H9 (cell line): ENCODE measurements at regions not wholly inside any gene's neighbourhood (a gene's known extent, or its start where the extent isn't known, plus 50 kb on each side); places are given as distances from the start of the nearest gene placed in this dataset.

Source experiments
- DNase-seq: peaks from one replicate; pipeline ENCODE4 v3.0.0-alpha.2; 2017
- H2AFZ ChIP-seq: one replicate; pipeline ENCODE4 v1.6.1; 2013; ENCODE audit warnings: mild to moderate bottlenecking, low read length, control low read depth, moderate library complexity
- H2AK5ac ChIP-seq: 2 replicates; pipeline ENCODE4 v1.6.1; 2013; ENCODE audit warnings: low read length, control low read depth, mixed read lengths; ENCODE audit not compliant: insufficient read length
- H2BK120ac ChIP-seq: one replicate; pipeline ENCODE4 v1.6.1; 2013; ENCODE audit warnings: low read depth, mild to moderate bottlenecking, low read length, control low read depth, inconsistent platforms; ENCODE audit not compliant: poor library complexity, severe bottlenecking
- H2BK12ac ChIP-seq: 2 replicates; pipeline ENCODE4 v1.6.1; 2013; ENCODE audit warnings: low read length, control low read depth, mixed read lengths, low read depth; ENCODE audit not compliant: insufficient read length
- H2BK15ac ChIP-seq: 2 replicates; pipeline ENCODE4 v1.6.1; 2013; ENCODE audit warnings: low read depth, low read length, control low read depth
- H2BK20ac ChIP-seq: one replicate; pipeline ENCODE4 v1.6.1; 2013; ENCODE audit warnings: low read depth, mild to moderate bottlenecking, low read length, control low read depth, inconsistent platforms; ENCODE audit not compliant: poor library complexity, severe bottlenecking
- H2BK5ac ChIP-seq: 2 replicates; pipeline ENCODE4 v1.6.1; 2013; ENCODE audit warnings: low read length, control low read depth, mixed read lengths; ENCODE audit not compliant: insufficient read length
- H3K14ac ChIP-seq: 2 replicates; pipeline ENCODE4 v1.6.1; 2013; ENCODE audit warnings: low read length, control low read depth; ENCODE audit not compliant: insufficient read depth
- H3K18ac ChIP-seq: 2 replicates; pipeline ENCODE4 v1.6.1; 2013; ENCODE audit warnings: low read depth, mild to moderate bottlenecking, mixed read lengths, low read length, control low read depth; ENCODE audit not compliant: insufficient read length
- H3K23ac ChIP-seq: 2 replicates; pipeline ENCODE4 v1.6.1; 2013; ENCODE audit warnings: low read length, control low read depth, mixed read lengths, low read depth; ENCODE audit not compliant: insufficient read length
- H3K23me2 ChIP-seq: 2 replicates; pipeline ENCODE4 v1.6.1; 2013; ENCODE audit warnings: low read depth, mild to moderate bottlenecking, mixed read lengths, low read length, control low read depth; ENCODE audit not compliant: insufficient read length, poor library complexity, severe bottlenecking
- H3K27ac ChIP-seq: 2 replicates; pipeline ENCODE4 v1.5.1; 2013; ENCODE audit warnings: low read length, control low read depth, mixed read lengths, low read depth; ENCODE audit not compliant: insufficient read length
- H3K27me3 ChIP-seq: 2 replicates; pipeline ENCODE4 v1.6.1; 2013; ENCODE audit warnings: low read length, control low read depth, inconsistent platforms; ENCODE audit not compliant: insufficient read depth
- H3K4ac ChIP-seq: 2 replicates; pipeline ENCODE4 v1.6.1; 2013; ENCODE audit warnings: low read depth, mild to moderate bottlenecking, control low read depth, inconsistent platforms, low read length, moderate library complexity
- H3K4me1 ChIP-seq: 2 replicates; pipeline ENCODE4 v1.6.1; 2013; ENCODE audit warnings: low read length, control low read depth, inconsistent platforms; ENCODE audit not compliant: insufficient read depth
- H3K4me2 ChIP-seq: 2 replicates; pipeline ENCODE4 v1.6.1; 2013; ENCODE audit warnings: low read length, control low read depth, mixed read lengths; ENCODE audit not compliant: insufficient read length, insufficient read depth
- H3K56ac ChIP-seq: 2 replicates; pipeline ENCODE4 v1.6.1; 2013; ENCODE audit warnings: low read depth, mild to moderate bottlenecking, mixed read lengths, low read length, control low read depth; ENCODE audit not compliant: insufficient read length
- H3K79me1 ChIP-seq: 2 replicates; pipeline ENCODE4 v1.6.1; 2013; ENCODE audit warnings: low read depth, mild to moderate bottlenecking, moderate library complexity, low read length, control low read depth, inconsistent platforms; ENCODE audit not compliant: insufficient read depth, poor library complexity, severe bottlenecking
- H3K79me2 ChIP-seq: 2 replicates; pipeline ENCODE4 v1.6.1; 2013; ENCODE audit warnings: low read length, control low read depth, inconsistent platforms; ENCODE audit not compliant: insufficient read depth
- H3K9ac ChIP-seq: 2 replicates; pipeline ENCODE4 v1.6.1; 2013; ENCODE audit warnings: low read length, control low read depth, mixed read lengths; ENCODE audit not compliant: insufficient read length; ENCODE audit errors: extremely low read depth
- H3K9me3 ChIP-seq: one replicate; pipeline ENCODE4 v1.6.1; 2013; ENCODE audit warnings: low read depth, low read length, inconsistent platforms; ENCODE audit not compliant: control insufficient read depth
- H3T11ph ChIP-seq: one replicate; pipeline ENCODE4 v1.6.1; 2013; ENCODE audit warnings: mild to moderate bottlenecking, low read length, control low read depth, inconsistent platforms
- H4K20me1 ChIP-seq: one replicate; pipeline ENCODE4 v1.6.1; 2013; ENCODE audit not compliant: control insufficient read depth, insufficient read length, insufficient read depth
- H4K5ac ChIP-seq: 2 replicates; pipeline ENCODE4 v1.6.1; 2013; ENCODE audit warnings: low read depth, mild to moderate bottlenecking, mixed read lengths, low read length, control low read depth; ENCODE audit not compliant: insufficient read length
- H4K8ac ChIP-seq: replicated peaks from 2 replicates; pipeline ENCODE4 v1.6.1; 2013; ENCODE audit warnings: low read length, control low read depth, mixed read lengths, low read depth; ENCODE audit not compliant: insufficient read length
- H4K91ac ChIP-seq: 2 replicates; pipeline ENCODE4 v1.6.1; 2013; ENCODE audit warnings: low read depth, mild to moderate bottlenecking, moderate library complexity, mixed read lengths, low read length, control low read depth; ENCODE audit not compliant: insufficient read length
- H3K27ac Mint-ChIP-seq, 3 experiments: 2 replicates in 2 of 3; 3 replicates in 1 of 3; pipeline ENCODE4 v1.8.0; 2020 to 2021; ENCODE audit warnings: mixed read lengths in 3 of 3, mild to moderate bottlenecking in 1 of 3, moderate library complexity in 1 of 3
- H3K27me3 Mint-ChIP-seq: 2 replicates; pipeline ENCODE4 v1.8.0; 2021; ENCODE audit warnings: low read depth, mild to moderate bottlenecking, moderate library complexity, mixed read lengths
- H3K36me3 Mint-ChIP-seq, 3 experiments: 2 replicates in 2 of 3; 3 replicates in 1 of 3; pipeline ENCODE4 v1.8.0; 2020 to 2021; ENCODE audit warnings: low read depth in 3 of 3, mixed read lengths in 3 of 3; ENCODE audit not compliant: insufficient read depth in 1 of 3
- H3K4me1 Mint-ChIP-seq, 2 experiments: 2 replicates each; pipeline ENCODE4 v1.8.0; 2020; ENCODE audit warnings: mixed read lengths in 2 of 2
- H3K4me3 Mint-ChIP-seq, 2 experiments: 2 replicates in 1 of 2; 3 replicates in 1 of 2; pipeline ENCODE4 v1.8.0; 2020 to 2021; ENCODE audit warnings: mild to moderate bottlenecking in 2 of 2, mixed read lengths in 2 of 2, moderate library complexity in 1 of 2
- H3K9me3 Mint-ChIP-seq, 2 experiments: 2 replicates in 1 of 2; 3 replicates in 1 of 2; pipeline ENCODE4 v1.8.0; 2020; ENCODE audit warnings: mild to moderate bottlenecking in 2 of 2, mixed read lengths in 2 of 2, moderate library complexity in 1 of 2
- CTCF ChIP-seq: fragments of 200-600 bp; sonication (generic); conservative IDR thresholded peaks from 3 replicates; pipeline ENCODE4 v1.8.0; 2021; ENCODE audit warnings: antibody characterized with exemption, mild to moderate bottlenecking
- WGBS: extraction: QIAGEN DNeasy Blood & Tissue Kit; methylation state at CpG from one replicate; pipeline ENCODE4 v1.1.7; 2013; ENCODE audit warnings: missing lambda C conversion rate, low lambda C conversion rate, mixed read lengths; ENCODE audit not compliant: insufficient read length; ENCODE audit errors: extremely low coverage; 5-methylcytosine and 5-hydroxymethylcytosine counted together

DNA sequence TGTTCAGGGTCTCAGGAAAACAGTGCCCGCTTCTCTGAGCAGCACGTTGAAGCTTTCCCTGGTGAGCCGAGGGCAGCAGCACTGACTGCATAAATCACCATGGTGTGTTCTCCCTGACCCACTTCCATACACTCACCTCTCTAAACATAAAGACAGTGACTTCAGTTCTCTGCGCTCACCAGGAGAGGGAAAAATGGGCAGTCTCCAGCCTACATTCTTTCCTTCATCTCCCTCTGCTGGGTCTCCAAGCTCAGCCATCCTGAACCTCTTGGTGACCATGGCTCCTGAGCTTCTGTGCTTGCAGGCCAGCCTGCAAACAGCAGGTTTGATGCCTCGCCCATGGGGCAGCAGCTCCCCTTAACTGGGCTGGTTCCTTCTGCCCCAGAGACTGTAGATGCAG lies 236.6 kb upstream of the ZNF32 start:
- H3K4ac ChIP-seq, result no peak overlapping the region
- no peak overlapping the region for H2AFZ ChIP-seq
- H2BK120ac ChIP-seq, result no peak overlapping the region
- H3K27me3 ChIP-seq, result no peaks in the 10 kb centered on the region
- no peak overlapping the region for H4K5ac ChIP-seq
- H3K56ac ChIP-seq, result no peak overlapping the region
- H3K4me2 ChIP-seq, result no peak overlapping the region
- H3K79me2 ChIP-seq, result no peaks in the 10 kb centered on the region
- no CpG with 5 or more reads among the region's 5 CpGs for WGBS
- Mint-ChIP-seq H3K4me1 (peaks cover 6 to 9% of the 10 kb centered on the region in 2 experiments), H3K4me3 (no peak overlapping the region), H3K27me3 (no peaks in the 10 kb centered on the region), H3K9me3 (no peaks in the 10 kb centered on the region), H3K36me3 (no peaks in the 10 kb centered on the region), H3K27ac (peak overlapping the region in 1 of 3 experiments; percentile 66; a peak in 1 of 7 replicates)
- no peaks in the 10 kb centered on the region for H3K23me2 ChIP-seq
- no peak overlapping the region for H4K8ac ChIP-seq
- H4K20me1 ChIP-seq, result no peaks in the 10 kb centered on the region
- no peak overlapping the region for H2BK20ac ChIP-seq
- DNase-seq, result no peak
- H3K79me1 ChIP-seq, result no peaks in the 10 kb centered on the region
- no peak overlapping the region; the same call in 1 of the 2 replicates for H3K14ac ChIP-seq
- H3T11ph ChIP-seq, result no peak overlapping the region
- no peaks in the 10 kb centered on the region for H3K4me1 ChIP-seq
- H2BK12ac ChIP-seq, result no peak overlapping the region
- no peak overlapping the region for H3K9ac ChIP-seq
- no peak overlapping the region for H4K91ac ChIP-seq
- no peak overlapping the region for H2BK15ac ChIP-seq
- H3K9me3 ChIP-seq, result no peaks in the 10 kb centered on the region
- H3K18ac ChIP-seq, result no peak overlapping the region
- no peak overlapping the region for H2AK5ac ChIP-seq
- no peak overlapping the region for H3K23ac ChIP-seq
- H2BK5ac ChIP-seq, result no peak overlapping the region
- H3K27ac ChIP-seq, result no peak overlapping the region
- TF ChIP-seq CTCF, result no peak
